HCT116 (cell line): ENCODE measurements at regions not wholly inside any gene's neighbourhood (a gene's known extent, or its start where the extent isn't known, plus 50 kb on each side); places are given as distances from the start of the nearest gene placed in this dataset.

Experiments used
- ATAC-seq: fragments of 200-7000 bp; cut with Tn5 transposase; 2 replicates; pipeline ENCODE4 v1.9.1; 2020; ENCODE audit warnings: mild to moderate bottlenecking, moderate library complexity
- BruUV-seq: library from RNA; stranded (reverse); fragments of 400-500 nt; replicated peaks from 2 replicates; lab custom pipeline; 2021; lab: Mats Ljungman, UMichigan
- CTCF ChIA-PET: fragments of 300-600 bp; sonication (Branson Sonifier 250); formaldehyde crosslinking; loops from one replicate; lab custom pipeline; 2021; ENCODE audit warnings: antibody characterized with exemption; lab: Charles Lee
- POLR2A ChIA-PET: fragments of 300-600, 350-600 bp; sonication (Branson Sonifier 250); formaldehyde crosslinking; loops from one replicate; lab custom pipeline; 2021; ENCODE audit warnings: antibody characterized with exemption; lab: Charles Lee
- RAD21 ChIA-PET, 2 experiments: fragments of 300-600 bp; sonication (Branson Sonifier 250); formaldehyde crosslinking; loops; one replicate each; lab custom pipeline; 2023; ENCODE audit warnings: low total read pairs in 2 of 2; ENCODE audit not compliant: uncharacterized antibody in 2 of 2, unreplicated experiment in 2 of 2, low non-redundant PET in 1 of 2; lab: Charles Lee
- DNase-seq: peaks from one replicate; pipeline ENCODE4 v3.0.0-alpha.2; 2010; ENCODE audit warnings: low read depth, low spot score
- H2AFZ ChIP-seq: fragments of 200-600 bp; shearing (Covaris generic), sonication (generic); 2 replicates; pipeline ENCODE4 v1.6.1; 2017; ENCODE audit warnings: low read depth, mixed run types, mixed read lengths, antibody characterized with exemption, low read length; ENCODE audit not compliant: poor library complexity, severe bottlenecking
- H3K27ac ChIP-seq: 2 replicates; pipeline ENCODE4 v1.5.1; 2012; ENCODE audit warnings: low read depth, low read length
- H3K27me3 ChIP-seq: fragments of 200-600 bp; sonication (generic); 2 replicates; pipeline ENCODE4 v1.6.1; 2016; ENCODE audit warnings: mixed run types, low read length, mixed read lengths; ENCODE audit not compliant: insufficient read depth
- H3K36me3 ChIP-seq, 2 experiments: fragments of 200-500 bp in 1 of 2; fragments of 200-600 bp in 1 of 2; sonication (Bioruptor generic) in 1 of 2; sonication (generic) in 1 of 2; 2 replicates each; pipeline versions ENCODE4 v1.5.1 to v1.6.1; 2014 to 2016; ENCODE audit warnings: low read length in 2 of 2, inconsistent platforms in 1 of 2, mixed read lengths in 1 of 2, mixed run types in 1 of 2; ENCODE audit not compliant: insufficient read depth in 2 of 2, control insufficient read depth in 1 of 2
- H3K4me1 ChIP-seq, 2 experiments: fragments of 200-600 bp in 1 of 2; sonication (generic) in 1 of 2; 2 replicates each; pipeline versions ENCODE4 v1.5.1 to v1.6.1; 2012 to 2017; ENCODE audit warnings: low read length in 2 of 2, inconsistent platforms in 1 of 2, mild to moderate bottlenecking in 1 of 2, mixed read lengths in 1 of 2, mixed run types in 1 of 2, moderate library complexity in 1 of 2; ENCODE audit not compliant: insufficient read depth in 2 of 2, control insufficient read depth in 1 of 2
- H3K4me2 ChIP-seq: fragments of 200-600 bp; sonication (generic); 2 replicates; pipeline ENCODE4 v1.6.1; 2017; ENCODE audit warnings: mixed run types, low read length, mixed read lengths
- H3K4me3 ChIP-seq, 2 experiments: fragments of 200-600 bp in 1 of 2; sonication (generic) in 1 of 2; replicated peaks in 1 of 2; 2 replicates each; pipeline ENCODE4 v1.5.1; 2011 to 2016; ENCODE audit warnings: low read length in 2 of 2, control low read depth in 1 of 2, low read depth in 1 of 2, mild to moderate bottlenecking in 1 of 2, mixed read lengths in 1 of 2, mixed run types in 1 of 2
- H3K79me2 ChIP-seq: fragments of 200-600 bp; sonication (generic); 2 replicates; pipeline ENCODE4 v1.6.1; 2017; ENCODE audit warnings: mild to moderate bottlenecking, mixed run types, low read length, moderate library complexity, mixed read lengths; ENCODE audit not compliant: insufficient read depth
- H3K9ac ChIP-seq: fragments of 200-600 bp; sonication (generic); 2 replicates; pipeline ENCODE4 v1.6.1; 2016; ENCODE audit warnings: low read length, mixed read lengths
- H3K9me2 ChIP-seq: fragments of 200-600 bp; sonication (generic), shearing (Covaris generic); 2 replicates; pipeline ENCODE4 v1.6.1; 2017; ENCODE audit warnings: mixed run types, mild to moderate bottlenecking, moderate library complexity; ENCODE audit not compliant: insufficient read depth
- H3K9me3 ChIP-seq, 2 experiments: fragments of 200-500 bp in 1 of 2; fragments of 200-600 bp in 1 of 2; sonication (Bioruptor generic) in 1 of 2; sonication (generic) in 1 of 2; 2 replicates each; pipeline ENCODE4 v1.6.1; 2014 to 2017; ENCODE audit warnings: low read length in 2 of 2, mixed read lengths in 2 of 2, inconsistent platforms in 1 of 2, low read depth in 1 of 2, mild to moderate bottlenecking in 1 of 2, mixed run types in 1 of 2, moderate library complexity in 1 of 2; ENCODE audit not compliant: control insufficient read depth in 1 of 2, insufficient read depth in 1 of 2
- H4K20me1 ChIP-seq: fragments of 200-600 bp; sonication (generic), shearing (Covaris generic); 2 replicates; pipeline ENCODE4 v1.6.1; 2017; ENCODE audit warnings: mixed run types, mild to moderate bottlenecking, moderate library complexity; ENCODE audit not compliant: insufficient read depth
- CBX3 ChIP-seq: IDR thresholded peaks from 2 replicates; pipeline ENCODE4 v1.6.1; 2012; ENCODE audit warnings: low read depth
- CEBPB ChIP-seq: IDR thresholded peaks from 2 replicates; pipeline ENCODE4 v1.6.1; 2012; ENCODE audit warnings: low read depth
- ELF1 ChIP-seq: IDR thresholded peaks from 2 replicates; pipeline ENCODE4 v1.6.1; 2012; ENCODE audit warnings: low read depth, borderline replicate concordance
- EZH2 ChIP-seq: fragments of 200-600 bp; sonication (generic); IDR thresholded peaks from 2 replicates; pipeline ENCODE4 v1.6.1; 2017; ENCODE audit warnings: antibody characterized with exemption, mixed run types
- EZH2phosphoT487 ChIP-seq: fragments of 200-600 bp; IDR thresholded peaks from 2 replicates; pipeline ENCODE4 v1.6.1; 2018; ENCODE audit warnings: antibody characterized with exemption, borderline replicate concordance
- FOSL1 ChIP-seq: IDR thresholded peaks from 2 replicates; pipeline ENCODE4 v1.6.1; 2012; ENCODE audit warnings: low read depth
- JUND ChIP-seq: IDR thresholded peaks from 2 replicates; pipeline ENCODE4 v1.6.1; 2012
- POLR2AphosphoS5 ChIP-seq: IDR thresholded peaks from 2 replicates; pipeline ENCODE4 v1.6.1; 2011; ENCODE audit warnings: mild to moderate bottlenecking, low read depth, low read length, moderate library complexity
- RAD21 ChIP-seq: IDR thresholded peaks from 2 replicates; pipeline ENCODE4 v1.6.1; 2012; ENCODE audit warnings: low read depth, mild to moderate bottlenecking
- SIN3A ChIP-seq: IDR thresholded peaks from 2 replicates; pipeline ENCODE4 v1.6.1; 2012; ENCODE audit warnings: low read depth
- SP1 ChIP-seq: IDR thresholded peaks from 2 replicates; pipeline ENCODE4 v1.6.1; 2012; ENCODE audit warnings: low read depth
- SRF ChIP-seq: IDR thresholded peaks from 2 replicates; pipeline ENCODE4 v1.6.1; 2012; ENCODE audit warnings: low read depth
- TCF7L2 ChIP-seq: IDR thresholded peaks from 2 replicates; pipeline ENCODE4 v1.7.0; 2011; ENCODE audit warnings: borderline replicate concordance, inconsistent platforms; ENCODE audit not compliant: insufficient read depth, insufficient read length; ENCODE audit errors: extremely low read depth
- YY1 ChIP-seq: IDR thresholded peaks from 2 replicates; pipeline ENCODE4 v1.6.1; 2011; ENCODE audit warnings: low read length, low read depth, moderate library complexity, mild to moderate bottlenecking; ENCODE audit not compliant: insufficient replicate concordance; ENCODE audit errors: extremely low read depth
- ZFX ChIP-seq: fragments of 450-650 bp; IDR thresholded peaks from 2 replicates; pipeline ENCODE4 v1.6.1; 2017
- intact Hi-C: fragments of 100-400 bp; cut with micrococcal nuclease; formaldehyde crosslinking; loops from 2 replicates; pipeline ENCODE4 v1.10.0; 2022
- TF ChIP-seq, protein P1 (sequence below): IDR thresholded peaks from 2 replicates; pipeline ENCODE4 v1.6.1; 2011; ENCODE audit warnings: mild to moderate bottlenecking, low read length, moderate library complexity; ENCODE audit not compliant: insufficient replicate concordance; ENCODE audit errors: extremely low read depth
- TF ChIP-seq, protein P2 (sequence below): IDR thresholded peaks from 2 replicates; pipeline ENCODE4 v1.6.1; 2012; ENCODE audit warnings: low read depth
- TF ChIP-seq, protein P3 (sequence below): IDR thresholded peaks from 2 replicates; pipeline ENCODE4 v1.6.1; 2012
- TF ChIP-seq, protein P4 (sequence below): IDR thresholded peaks from 2 replicates; pipeline ENCODE4 v1.6.1; 2012
- TF ChIP-seq, protein P5 (sequence below), 3 experiments: fragments of 200-600 bp in 1 of 3; sonication (generic) in 1 of 3; IDR thresholded peaks in 2 of 3; conservative IDR thresholded peaks in 1 of 3; 2 replicates each; pipeline ENCODE4 v1.5.1; 2012 to 2017; ENCODE audit warnings: low read depth in 2 of 3, low read length in 2 of 3, antibody characterized with exemption in 1 of 3, borderline replicate concordance in 1 of 3, control low read depth in 1 of 3, mild to moderate bottlenecking in 1 of 3, mixed read lengths in 1 of 3, mixed run types in 1 of 3, moderate library complexity in 1 of 3; ENCODE audit not compliant: insufficient read depth in 1 of 3

DNA sequence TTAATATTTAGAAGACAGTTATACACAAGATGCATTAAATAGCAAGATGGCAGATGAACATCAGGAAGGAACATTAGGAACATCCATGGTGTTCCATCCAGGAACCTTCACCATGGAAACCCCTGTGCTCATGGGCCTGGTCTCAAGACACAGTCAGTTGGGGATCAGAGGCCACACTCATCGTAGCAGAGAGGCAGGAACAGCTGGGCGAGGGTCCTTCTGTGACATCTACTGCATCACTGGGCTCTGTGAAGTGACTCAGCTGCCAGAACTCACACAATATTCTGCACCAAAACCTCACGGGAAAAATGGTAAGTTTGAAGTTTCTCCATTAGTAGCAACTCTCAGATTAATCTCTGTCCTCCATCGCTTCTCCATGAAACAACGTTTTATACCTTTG lies 356.6 kb downstream of the PREX1 start:
- ChIA-PET POLR2A (no interaction called here), RAD21 (no interaction called here)

More for the DNA sequence above, 356.6 kb downstream of the PREX1 start:
- H3K36me3 ChIP-seq = no peaks in the 10 kb centered on the region
- H3K27me3 ChIP-seq = peaks cover 60% of the 10 kb centered on the region
- no peaks in the 10 kb centered on the region for H3K9me2 ChIP-seq
- no peaks in the 10 kb centered on the region for H4K20me1 ChIP-seq
- CTCF ChIA-PET = no interaction called here
- no peaks in the 10 kb centered on the region for H3K4me1 ChIP-seq
- intact Hi-C loops = loop anchor here (10.0 kb wide), 1 partner anchor 54 kb away; no protein-coding TSS in a partner anchor
- H2AFZ ChIP-seq = no peak overlapping the region
- ATAC-seq (no peak), DNase-seq (no peak)
- BruUV-seq = no TSS peak
- TF ChIP-seq POLR2AphosphoS5 = no peak
- TF ChIP-seq, protein P1, sequence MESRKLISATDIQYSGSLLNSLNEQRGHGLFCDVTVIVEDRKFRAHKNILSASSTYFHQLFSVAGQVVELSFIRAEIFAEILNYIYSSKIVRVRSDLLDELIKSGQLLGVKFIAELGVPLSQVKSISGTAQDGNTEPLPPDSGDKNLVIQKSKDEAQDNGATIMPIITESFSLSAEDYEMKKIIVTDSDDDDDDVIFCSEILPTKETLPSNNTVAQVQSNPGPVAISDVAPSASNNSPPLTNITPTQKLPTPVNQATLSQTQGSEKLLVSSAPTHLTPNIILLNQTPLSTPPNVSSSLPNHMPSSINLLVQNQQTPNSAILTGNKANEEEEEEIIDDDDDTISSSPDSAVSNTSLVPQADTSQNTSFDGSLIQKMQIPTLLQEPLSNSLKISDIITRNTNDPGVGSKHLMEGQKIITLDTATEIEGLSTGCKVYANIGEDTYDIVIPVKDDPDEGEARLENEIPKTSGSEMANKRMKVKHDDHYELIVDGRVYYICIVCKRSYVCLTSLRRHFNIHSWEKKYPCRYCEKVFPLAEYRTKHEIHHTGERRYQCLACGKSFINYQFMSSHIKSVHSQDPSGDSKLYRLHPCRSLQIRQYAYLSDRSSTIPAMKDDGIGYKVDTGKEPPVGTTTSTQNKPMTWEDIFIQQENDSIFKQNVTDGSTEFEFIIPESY = no peak
- no peak for TF ChIP-seq EZH2phosphoT487
- TF ChIP-seq, protein P2, sequence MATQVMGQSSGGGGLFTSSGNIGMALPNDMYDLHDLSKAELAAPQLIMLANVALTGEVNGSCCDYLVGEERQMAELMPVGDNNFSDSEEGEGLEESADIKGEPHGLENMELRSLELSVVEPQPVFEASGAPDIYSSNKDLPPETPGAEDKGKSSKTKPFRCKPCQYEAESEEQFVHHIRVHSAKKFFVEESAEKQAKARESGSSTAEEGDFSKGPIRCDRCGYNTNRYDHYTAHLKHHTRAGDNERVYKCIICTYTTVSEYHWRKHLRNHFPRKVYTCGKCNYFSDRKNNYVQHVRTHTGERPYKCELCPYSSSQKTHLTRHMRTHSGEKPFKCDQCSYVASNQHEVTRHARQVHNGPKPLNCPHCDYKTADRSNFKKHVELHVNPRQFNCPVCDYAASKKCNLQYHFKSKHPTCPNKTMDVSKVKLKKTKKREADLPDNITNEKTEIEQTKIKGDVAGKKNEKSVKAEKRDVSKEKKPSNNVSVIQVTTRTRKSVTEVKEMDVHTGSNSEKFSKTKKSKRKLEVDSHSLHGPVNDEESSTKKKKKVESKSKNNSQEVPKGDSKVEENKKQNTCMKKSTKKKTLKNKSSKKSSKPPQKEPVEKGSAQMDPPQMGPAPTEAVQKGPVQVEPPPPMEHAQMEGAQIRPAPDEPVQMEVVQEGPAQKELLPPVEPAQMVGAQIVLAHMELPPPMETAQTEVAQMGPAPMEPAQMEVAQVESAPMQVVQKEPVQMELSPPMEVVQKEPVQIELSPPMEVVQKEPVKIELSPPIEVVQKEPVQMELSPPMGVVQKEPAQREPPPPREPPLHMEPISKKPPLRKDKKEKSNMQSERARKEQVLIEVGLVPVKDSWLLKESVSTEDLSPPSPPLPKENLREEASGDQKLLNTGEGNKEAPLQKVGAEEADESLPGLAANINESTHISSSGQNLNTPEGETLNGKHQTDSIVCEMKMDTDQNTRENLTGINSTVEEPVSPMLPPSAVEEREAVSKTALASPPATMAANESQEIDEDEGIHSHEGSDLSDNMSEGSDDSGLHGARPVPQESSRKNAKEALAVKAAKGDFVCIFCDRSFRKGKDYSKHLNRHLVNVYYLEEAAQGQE = no peak
- TF ChIP-seq, protein P3, sequence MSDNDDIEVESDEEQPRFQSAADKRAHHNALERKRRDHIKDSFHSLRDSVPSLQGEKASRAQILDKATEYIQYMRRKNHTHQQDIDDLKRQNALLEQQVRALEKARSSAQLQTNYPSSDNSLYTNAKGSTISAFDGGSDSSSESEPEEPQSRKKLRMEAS = no peak
- no peak for TF ChIP-seq SP1
- TF ChIP-seq RAD21 = no peak
- TF ChIP-seq EZH2 = no peak
- no peak for TF ChIP-seq YY1
- TF ChIP-seq CEBPB = no peak
- no peak for TF ChIP-seq ELF1
- TF ChIP-seq SIN3A = no peak
- TF ChIP-seq TCF7L2 = no peak
- no peak for TF ChIP-seq CBX3
- TF ChIP-seq, protein P4, sequence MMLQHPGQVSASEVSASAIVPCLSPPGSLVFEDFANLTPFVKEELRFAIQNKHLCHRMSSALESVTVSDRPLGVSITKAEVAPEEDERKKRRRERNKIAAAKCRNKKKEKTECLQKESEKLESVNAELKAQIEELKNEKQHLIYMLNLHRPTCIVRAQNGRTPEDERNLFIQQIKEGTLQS = no peak
- no peak for TF ChIP-seq FOSL1
- no peak for TF ChIP-seq SRF
- TF ChIP-seq, protein P5, sequence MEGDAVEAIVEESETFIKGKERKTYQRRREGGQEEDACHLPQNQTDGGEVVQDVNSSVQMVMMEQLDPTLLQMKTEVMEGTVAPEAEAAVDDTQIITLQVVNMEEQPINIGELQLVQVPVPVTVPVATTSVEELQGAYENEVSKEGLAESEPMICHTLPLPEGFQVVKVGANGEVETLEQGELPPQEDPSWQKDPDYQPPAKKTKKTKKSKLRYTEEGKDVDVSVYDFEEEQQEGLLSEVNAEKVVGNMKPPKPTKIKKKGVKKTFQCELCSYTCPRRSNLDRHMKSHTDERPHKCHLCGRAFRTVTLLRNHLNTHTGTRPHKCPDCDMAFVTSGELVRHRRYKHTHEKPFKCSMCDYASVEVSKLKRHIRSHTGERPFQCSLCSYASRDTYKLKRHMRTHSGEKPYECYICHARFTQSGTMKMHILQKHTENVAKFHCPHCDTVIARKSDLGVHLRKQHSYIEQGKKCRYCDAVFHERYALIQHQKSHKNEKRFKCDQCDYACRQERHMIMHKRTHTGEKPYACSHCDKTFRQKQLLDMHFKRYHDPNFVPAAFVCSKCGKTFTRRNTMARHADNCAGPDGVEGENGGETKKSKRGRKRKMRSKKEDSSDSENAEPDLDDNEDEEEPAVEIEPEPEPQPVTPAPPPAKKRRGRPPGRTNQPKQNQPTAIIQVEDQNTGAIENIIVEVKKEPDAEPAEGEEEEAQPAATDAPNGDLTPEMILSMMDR (IDR thresholded peaks at IDR 0.05 in 2 of 3, conservative IDR thresholded peaks at IDR 0.05 in 1 of 3; ENCODE audit: borderline replicate concordance in 1 of 3, insufficient read depth in 1 of 3, low read depth in 2 of 3, low read length in 2 of 3) = no peak
- TF ChIP-seq ZFX = no peak
- TF ChIP-seq JUND = no peak
- TF ChIP-seq, all 23 proteins: peak for 0
- no peak overlapping the region for H3K9ac ChIP-seq
- no peaks in the 10 kb centered on the region for H3K79me2 ChIP-seq
- H3K9me3 ChIP-seq = no peaks in the 10 kb centered on the region
- no peak overlapping the region for H3K27ac ChIP-seq
- H3K4me3 ChIP-seq = no peak overlapping the region
- no peak overlapping the region for H3K4me2 ChIP-seq
